ENCODE measurements at regions not wholly inside any gene's neighbourhood (a gene's known extent, or its start where the extent isn't known, plus 50 kb on each side); places are given as distances from the start of the nearest gene placed in this dataset.

DNA sequence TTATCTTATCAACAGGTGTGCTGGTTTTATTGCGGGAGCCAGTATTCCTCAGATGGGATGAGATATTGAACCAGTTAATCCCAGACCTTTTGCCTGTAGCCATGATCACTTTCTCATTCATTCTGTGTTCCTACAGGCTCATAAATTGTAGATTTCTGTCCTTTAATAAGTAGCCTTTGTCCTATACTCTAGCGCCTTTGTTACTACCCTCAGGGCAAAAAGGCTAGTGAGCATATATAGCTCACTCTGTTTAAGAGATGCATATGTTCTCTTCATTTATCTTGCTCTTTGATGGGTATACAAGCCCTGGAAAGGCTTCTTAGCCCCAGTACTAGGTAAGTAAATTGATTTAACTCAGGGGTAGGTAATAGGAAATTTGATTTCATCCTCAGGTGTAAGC is 95.1 kb downstream of the OXSM start (continued):
- TF ChIP-seq GTF2F1 (IDR thresholded peaks at IDR 0.05; ENCODE audit: borderline replicate concordance, low read depth, low read length) (no peak), CREB1 (IDR thresholded peaks at IDR 0.05) (no peak), SRF (IDR thresholded peaks at IDR 0.05; ENCODE audit: low read depth, low read length) (no peak), EGR1 (IDR thresholded peaks at IDR 0.05; ENCODE audit: borderline replicate concordance, low read depth, low read length) (no peak), SP2 (IDR thresholded peaks at IDR 0.05; ENCODE audit: low read length) (no peak), POLR2AphosphoS5 (IDR thresholded peaks at IDR 0.05; ENCODE audit: low read depth, low read length) (no peak)
